Activated CD4-positive, CD25-positive, alpha-beta regulatory T cell treated with anti-CD3 and anti-CD28 coated beads, Interleukin-2, amount 50 U/mL, for 72 hours (primary cell): ENCODE measurements at regions not wholly inside any gene's neighbourhood (a gene's known extent, or its start where the extent isn't known, plus 50 kb on each side); places are given as distances from the start of the nearest gene placed in this dataset.
"Not testable (repeated sequence)": the region's sequence is repeated elsewhere in the genome, so short reads cannot be mapped to it uniquely, and the experiment has no call there.

ENCODE experiments used
- DNase-seq: peaks from one replicate; pipeline ENCODE4 v3.0.0; 2021

DNA sequence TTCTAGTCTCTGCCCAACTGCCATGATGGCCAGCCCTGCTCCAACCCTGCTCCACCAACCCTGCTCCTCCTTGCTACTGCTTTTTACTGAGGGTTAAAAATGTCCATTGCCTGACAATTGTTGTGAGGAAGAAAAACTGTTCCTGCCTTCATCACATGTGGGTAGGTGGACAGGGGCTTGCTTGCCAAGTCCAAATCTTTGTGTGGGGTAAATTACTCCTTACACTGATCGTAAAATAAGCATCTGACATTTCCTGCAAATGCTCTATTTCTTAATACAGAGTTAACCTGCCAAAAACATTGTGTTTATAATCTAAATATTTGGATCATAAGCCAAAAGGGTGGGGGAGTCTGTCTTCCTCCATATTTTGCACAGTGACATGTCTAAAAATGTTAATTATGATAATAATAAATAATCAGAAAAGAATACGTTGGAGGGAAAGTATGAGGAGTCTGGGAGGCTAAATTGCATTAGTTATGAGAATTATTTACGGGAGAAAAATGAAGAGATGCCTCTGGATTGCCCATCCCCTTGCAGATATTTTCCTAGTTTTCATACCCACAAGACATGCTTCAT is 242.5 kb upstream of the TBL1XR1 start:
- DNase-seq: no peak

GRCh38 chr3:177440456-177441104 is 243.3 kb upstream of the TBL1XR1 start:
- no peak for DNase-seq

DNA sequence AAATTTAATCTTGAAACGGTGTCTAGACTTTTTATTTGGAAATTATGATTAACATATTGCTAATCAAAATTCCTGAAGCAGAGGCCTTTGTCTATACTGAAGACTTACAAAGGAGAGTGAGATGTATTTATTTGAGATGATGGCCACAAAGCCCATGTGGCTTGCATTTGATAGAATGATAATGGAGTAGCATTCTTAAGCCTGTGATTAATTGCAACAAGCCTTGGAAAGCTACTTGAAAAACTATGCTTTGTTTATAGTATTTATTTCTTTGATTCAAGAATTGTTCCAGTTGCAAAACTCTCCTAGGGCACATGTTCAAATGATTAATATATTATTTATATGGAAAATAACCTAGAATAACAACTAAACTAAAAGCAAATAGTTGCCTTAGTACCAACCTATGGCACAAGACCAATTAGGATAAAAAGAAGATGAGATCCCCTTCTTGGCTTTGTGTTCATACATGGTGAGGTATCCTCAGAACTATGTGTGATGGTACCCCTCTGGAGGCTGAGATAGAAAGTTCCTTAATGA is 244.1 kb upstream of the TBL1XR1 start:
- DNase-seq: no peak

DNA sequence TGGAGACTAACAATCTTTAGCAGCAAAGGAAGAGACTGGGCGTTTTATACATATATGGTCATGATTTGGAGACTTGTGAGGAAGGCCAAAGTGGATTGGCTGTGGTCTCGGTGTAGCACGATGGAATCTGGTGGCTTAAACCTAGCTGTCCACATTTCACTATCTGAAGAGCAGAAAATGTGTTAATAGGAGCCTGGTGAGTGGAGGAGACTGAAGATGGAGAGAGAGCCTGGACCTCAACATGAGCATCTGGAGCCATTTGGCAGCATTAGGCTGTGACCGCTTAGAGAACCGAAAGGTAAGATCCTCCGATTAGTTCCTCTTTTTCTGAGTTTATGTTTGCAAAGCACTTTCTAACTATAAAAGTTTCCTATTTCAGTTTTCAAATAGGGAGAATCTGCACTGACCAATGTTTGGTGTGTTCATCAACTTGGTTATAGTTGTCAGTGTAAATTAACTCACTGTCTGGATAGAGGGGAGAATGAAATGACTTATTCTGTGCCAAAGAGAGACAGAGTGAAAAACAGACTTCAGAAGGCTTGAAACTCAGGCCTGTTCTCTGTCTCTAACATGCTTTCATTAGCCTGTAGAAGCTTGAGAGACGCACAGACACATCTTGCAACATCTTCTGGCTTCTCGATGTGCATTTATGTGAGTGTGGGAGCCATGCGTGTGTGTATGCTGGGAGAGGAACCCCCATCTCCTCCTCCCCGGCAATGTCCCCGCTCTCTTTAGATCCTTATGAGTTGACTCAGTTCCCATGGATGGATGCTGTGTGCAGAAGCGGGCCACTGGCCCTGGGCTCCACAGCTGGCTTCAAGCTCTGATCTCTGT is 244.7 kb upstream of the TBL1XR1 start:
- DNase-seq: no peak

DNA sequence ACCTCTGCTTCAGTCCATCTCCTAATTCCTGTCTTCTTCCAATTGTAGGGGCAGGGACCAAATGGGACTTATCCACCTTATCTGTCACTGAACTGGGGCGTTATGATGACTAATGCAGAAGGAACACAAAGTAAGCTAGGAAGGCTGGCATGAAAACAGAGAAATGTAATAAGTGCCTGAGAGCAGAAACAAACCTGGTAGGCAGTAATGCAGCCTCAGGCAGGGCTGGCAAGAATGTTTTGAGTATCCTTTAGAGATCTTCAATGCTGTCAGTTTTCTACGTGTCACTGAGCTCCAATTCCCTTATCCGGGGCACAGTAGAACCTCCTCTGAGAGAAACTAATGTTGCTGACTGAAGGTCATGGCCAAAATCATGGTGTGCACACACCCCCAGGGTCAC is 246.2 kb upstream of the TBL1XR1 start:
- DNase-seq: no peak

DNA sequence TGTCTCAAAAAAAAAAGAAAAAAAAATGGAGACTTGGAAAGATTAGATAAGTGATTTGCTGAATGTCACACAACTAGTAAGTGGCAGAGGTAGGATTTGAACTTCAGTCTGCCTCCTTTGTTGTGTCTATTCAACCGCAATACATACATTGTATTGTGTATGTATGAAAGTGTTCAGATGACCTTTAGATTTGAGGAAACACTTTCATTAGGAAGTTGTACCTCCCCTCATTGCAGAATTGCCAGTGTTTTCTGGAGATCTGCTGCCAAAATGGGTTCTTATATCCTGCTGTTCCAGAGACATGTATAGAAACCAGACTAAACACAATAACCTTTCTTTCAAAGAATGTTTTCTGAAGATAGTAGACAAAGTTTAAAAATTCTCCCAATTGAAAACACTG is 247.4 kb upstream of the TBL1XR1 start:
- DNase-seq: no peak

- no peak for DNase-seq
These were observed 248.3 kb upstream of the TBL1XR1 start for GRCh38 chr3:177445549-177445948.

- DNase-seq: no peak
These were observed 248.9 kb upstream of the TBL1XR1 start for GRCh38 chr3:177446165-177446601.

DNA sequence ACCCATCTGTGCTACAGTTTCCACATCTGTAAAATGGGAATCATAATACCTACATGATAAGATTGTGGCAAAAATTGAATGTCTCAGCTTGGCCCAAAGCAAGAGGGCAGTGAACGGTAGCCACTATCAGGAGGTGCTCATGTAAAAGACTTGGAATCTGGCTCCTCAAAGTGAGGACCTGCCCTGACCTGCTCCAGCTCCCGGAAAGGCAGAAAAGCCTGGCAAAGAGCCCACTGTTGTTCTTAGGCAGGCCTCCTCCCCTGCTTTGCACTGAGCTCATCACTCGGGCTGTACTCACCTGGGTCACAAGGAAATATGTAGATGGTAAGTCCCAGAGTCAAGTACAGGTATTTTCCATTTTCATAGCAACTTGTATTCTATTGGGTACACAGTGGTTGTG is 250.7 kb upstream of the TBL1XR1 start:
- DNase-seq: no peak

DNA sequence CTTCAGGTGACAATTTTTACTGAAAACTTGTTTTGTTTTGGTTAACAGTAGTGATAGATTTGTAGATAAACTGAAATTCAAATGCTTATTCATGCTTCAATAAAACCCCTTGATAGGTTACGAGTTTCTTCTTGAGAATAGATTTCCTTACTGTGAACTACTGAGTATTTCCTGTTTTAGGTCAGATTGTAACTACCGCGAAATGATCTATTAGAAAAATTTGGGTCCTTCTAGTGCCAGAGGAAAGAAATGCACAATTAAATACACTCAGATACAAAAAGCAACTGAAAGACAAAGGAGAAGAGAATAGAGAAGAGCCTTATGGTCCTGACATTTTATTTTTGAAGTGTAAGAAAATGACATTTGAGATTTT is 251.7 kb upstream of the TBL1XR1 start:
- DNase-seq: no peak

DNA sequence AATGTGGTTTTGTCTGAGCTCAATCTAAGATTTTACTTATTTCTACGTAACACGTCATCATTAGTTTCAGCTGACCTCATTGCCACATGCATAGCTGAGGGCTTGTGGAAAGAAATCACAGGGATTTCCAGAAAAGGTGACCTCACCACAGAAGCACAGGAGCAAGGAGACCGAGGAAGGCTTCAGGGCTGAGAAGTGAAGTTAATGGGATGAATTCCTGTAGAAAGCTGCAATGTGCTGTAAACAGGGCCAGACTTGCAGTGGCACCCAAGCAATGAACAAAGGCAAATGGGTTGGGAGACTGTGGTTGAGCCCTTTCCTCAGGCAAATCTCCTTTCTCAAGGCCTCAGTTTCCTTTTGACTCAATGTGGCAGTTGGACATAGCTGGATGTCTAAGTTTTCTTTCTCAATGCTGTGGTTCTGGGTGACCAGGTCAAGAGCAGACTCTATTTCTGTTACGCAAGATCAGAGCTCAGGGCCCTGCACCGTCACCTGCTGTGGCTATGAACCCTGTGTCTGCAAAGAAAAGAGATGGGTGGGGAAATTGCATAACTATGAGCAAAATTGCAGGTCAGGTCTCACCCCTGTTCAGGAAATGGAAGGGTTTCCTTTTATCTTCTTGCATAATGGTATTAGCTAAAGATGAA is 252.2 kb upstream of the TBL1XR1 start:
- peak; percentile 37 for DNase-seq

DNA sequence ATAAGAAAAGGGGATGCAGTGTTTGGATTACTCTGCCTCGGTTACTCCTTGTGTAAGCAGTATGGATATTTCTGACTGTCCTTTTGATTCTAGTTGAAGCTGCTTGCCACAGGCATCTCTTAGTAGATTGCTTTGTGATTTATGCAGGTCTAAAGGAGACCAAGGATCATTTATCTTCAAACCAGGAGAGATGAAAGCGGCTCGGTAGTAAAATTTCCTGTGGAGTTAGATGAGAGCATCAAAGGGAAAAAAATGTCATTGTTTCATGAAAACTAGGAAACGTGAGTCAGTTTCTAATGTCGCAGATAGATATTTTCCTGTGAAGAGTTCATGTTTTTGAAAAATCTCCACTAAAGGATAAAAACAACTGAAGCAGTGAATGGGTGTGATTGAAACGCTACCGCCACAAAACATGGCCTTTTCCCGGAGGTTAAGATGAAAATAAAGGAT is 254.0 kb upstream of the TBL1XR1 start:
- DNase-seq: no peak

DNA sequence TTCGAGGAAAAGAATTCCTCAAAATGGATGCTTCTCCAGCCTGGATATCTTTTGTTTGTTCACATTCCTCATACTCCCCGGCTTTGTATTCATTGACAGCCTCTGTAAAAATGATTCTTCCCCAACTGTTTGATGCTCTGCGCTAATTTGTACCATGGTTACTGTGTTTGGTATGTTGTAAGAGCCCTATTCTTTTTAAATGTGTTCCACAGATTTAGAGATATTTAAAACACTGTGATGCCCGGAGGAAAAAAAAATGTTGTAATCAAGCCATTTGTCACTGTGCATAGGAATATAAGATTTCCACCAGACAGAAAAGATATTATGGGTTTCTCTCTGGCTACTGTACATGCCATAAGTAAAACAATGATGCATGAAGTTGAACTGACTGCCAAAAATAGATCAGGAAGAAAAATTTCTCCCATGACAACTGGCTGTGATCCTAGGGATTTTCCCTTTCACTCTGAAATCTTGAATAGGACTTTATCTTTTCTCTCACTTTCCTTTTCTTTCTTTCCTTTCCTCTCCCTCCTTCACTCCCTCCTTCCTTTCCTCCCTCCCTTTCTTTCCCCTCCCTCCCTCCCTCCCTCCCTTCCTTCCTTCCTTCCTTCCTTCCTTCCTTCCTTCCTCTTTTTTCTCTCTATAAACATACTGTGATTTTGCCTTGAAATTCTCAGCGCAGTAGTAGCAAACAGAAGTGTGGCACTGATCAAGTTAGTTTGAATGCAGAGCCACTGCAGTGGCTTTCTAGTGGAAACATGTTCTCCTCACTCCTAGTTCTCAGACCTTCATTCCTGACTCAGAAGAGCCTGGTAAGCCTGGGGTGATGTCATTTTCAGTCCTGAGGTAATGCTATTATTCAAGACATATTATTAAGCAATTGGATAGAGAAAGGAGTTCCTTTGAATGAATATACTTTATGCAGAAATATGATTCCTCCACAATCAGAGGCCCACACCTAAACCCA is 254.9 kb upstream of the TBL1XR1 start:
- DNase-seq: no peak

- no peak for DNase-seq
These were observed 255.7 kb upstream of the TBL1XR1 start for GRCh38 chr3:177452831-177453450.

- DNase-seq: no peak
These were observed 256.2 kb upstream of the TBL1XR1 start for GRCh38 chr3:177453451-177453844.

DNA sequence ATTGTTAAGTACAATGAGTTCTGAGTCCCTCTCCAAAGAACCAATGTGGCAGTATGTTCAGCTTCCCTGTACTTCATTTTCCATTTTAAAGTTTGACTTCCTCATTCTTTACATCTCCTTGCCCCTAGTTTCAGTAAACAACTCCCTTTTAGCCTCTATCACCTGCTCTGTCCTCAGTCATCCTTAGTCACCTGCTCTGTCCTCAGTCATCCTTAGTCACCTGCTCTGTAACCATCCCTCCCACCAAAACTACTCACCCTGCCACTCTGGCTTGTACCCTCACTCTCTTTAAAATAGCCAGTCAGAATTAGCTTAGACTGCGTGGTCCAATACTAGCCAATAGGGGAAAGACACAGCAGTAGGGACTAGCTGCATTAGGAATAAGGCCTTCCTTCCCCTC is 259.9 kb upstream of the TBL1XR1 start:
- DNase-seq: not testable (repeated sequence)

DNA sequence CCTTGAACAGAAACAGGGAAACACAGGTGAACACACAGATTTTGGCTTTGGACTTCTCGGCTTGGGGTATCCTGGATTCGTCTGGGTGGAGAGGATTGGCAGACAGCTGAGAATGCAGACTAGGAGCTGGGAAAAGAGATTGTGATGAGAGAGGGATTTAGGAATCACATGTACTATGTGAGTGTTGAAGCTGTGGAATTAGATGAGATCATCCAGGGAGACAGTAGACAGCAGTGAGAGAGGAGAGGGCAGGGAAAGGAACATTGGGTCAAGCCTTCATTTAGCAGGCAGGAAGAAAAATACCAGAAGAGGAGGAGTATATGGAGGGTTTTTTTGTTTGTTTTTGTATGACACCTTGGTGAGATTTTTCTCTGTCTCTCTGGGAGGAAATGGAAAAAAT is 262.1 kb upstream of the TBL1XR1 start:
- no peak for DNase-seq

DNA sequence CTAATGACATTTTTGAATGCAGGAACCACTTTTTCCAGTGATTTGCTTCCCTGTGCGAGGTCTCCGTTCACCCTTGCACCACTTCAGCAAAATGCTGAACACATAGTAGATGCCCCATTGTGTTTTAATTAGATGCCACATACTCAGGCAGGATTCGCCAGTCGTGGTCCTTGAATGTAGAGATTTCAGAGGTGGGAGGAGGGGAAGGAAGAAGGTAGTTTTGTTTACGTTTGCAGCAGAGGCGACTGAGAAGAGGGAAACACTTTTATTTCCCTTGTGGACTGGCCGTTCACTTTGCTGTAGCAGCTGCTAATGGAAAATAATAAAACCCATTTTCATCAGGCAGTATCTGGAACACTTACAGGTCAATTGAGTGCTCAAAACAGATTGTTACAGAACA is 262.8 kb upstream of the TBL1XR1 start:
- DNase-seq: no peak

DNA sequence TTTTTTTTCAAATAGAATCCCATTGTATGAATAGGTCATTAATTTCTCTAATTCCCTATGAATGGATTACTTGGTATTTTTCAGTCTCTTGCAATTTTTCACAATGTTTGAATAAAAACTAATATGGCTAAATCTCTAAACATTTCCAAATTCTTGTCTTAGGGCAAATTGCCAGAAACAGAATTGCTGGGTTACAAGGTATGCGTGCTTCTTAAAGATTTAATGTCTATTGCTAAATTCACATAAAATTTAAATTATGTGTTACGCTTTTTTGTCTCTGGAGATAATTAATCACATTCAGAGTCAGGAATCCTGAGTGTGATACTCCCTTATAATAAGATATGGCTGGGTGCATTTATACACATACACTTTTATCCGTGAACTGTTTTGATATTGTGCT is 264.5 kb upstream of the TBL1XR1 start:
- no peak for DNase-seq

DNA sequence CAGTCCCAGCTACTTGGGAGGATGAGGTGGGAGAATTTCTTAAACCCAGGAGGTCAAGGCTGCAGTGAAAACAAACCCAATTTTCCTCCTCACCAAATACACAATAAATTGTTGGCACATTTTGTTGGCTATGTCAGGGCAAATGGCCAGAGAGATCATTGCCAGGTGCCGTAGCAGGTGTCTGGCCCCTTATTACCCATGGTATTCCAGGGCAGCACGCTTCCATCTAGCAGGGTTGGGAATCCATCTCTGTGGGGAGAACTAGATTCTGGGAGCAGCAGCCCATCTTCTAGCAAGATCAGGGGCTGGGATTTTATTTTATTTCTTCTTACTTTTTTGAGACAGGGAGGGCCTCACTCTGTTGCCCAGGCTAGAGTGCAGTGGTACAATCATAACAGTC is 266.1 kb upstream of the TBL1XR1 start:
- DNase-seq: not testable (repeated sequence)

DNA sequence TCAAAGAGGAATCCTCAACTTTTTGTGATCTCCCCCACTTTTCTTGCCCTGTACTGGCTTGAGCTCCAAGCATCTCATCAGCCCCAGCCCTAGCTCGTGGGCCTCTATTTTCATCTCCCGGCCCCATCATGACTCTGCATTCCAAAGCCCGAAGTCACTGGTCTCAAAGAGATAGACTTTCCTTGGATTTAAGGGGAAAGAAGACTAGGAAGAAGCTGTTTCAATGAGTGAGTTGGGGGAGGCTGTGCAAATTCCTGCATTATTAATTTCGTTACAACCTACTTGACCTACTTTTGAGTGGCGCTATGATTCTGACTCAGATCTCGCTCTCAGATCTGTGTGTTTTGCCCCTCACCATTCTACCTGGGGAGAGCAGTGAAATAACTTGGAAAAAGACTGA is 266.6 kb upstream of the TBL1XR1 start:
- no peak for DNase-seq
